NCI-H2196 (cell line): ENCODE measurements at regions not wholly inside any gene's neighbourhood (a gene's known extent, or its start where the extent isn't known, plus 50 kb on each side); places are given as distances from the start of the nearest gene placed in this dataset.

Experiments used
- DNase-seq: peaks from one replicate; lab custom pipeline; 2025; ENCODE audit not compliant: unreplicated experiment; lab: John Stamatoyannopoulos, UW

- DNase-seq = no peak
These were observed 284.5 kb downstream of the KCNRG start for GRCh38 chr13:50299546-50300249.

GRCh38 chr13:50303963-50304721 is 288.9 kb downstream of the KCNRG start:
- DNase-seq = no peak

- no peak for DNase-seq
These were observed 290.9 kb downstream of the KCNRG start for GRCh38 chr13:50306156-50306555.

- no peak for DNase-seq
These were observed 294.1 kb downstream of the KCNRG start for GRCh38 chr13:50309318-50309717.

- no peak for DNase-seq
These were observed 294.8 kb downstream of the KCNRG start for GRCh38 chr13:50309882-50310594.

GRCh38 chr13:50310734-50311133 is 295.5 kb downstream of the KCNRG start:
- no peak for DNase-seq

GRCh38 chr13:50318887-50319286 is 303.6 kb downstream of the KCNRG start:
- no peak for DNase-seq

GRCh38 chr13:50319635-50320255 is 304.5 kb downstream of the KCNRG start:
- DNase-seq = no peak

- peak; percentile 4 for DNase-seq
These were observed 305.1 kb downstream of the KCNRG start for GRCh38 chr13:50320271-50320862.

GRCh38 chr13:50322006-50322405 is 306.8 kb downstream of the KCNRG start:
- no peak for DNase-seq

- no peak for DNase-seq
These were observed 308.3 kb downstream of the KCNRG start for GRCh38 chr13:50323440-50324065.

- DNase-seq = no peak
These were observed 311.0 kb downstream of the KCNRG start for GRCh38 chr13:50326271-50326670.

- no peak for DNase-seq
These were observed 311.6 kb downstream of the KCNRG start for GRCh38 chr13:50326811-50327210.

GRCh38 chr13:50334115-50334778 is 319.0 kb downstream of the KCNRG start:
- no peak for DNase-seq

GRCh38 chr13:50334944-50335343 is 319.7 kb downstream of the KCNRG start:
- no peak for DNase-seq

GRCh38 chr13:50339271-50339670 is 324.0 kb downstream of the KCNRG start:
- DNase-seq = no peak

GRCh38 chr13:50340146-50340545 is 324.9 kb downstream of the KCNRG start:
- no peak for DNase-seq

- DNase-seq = no peak
These were observed 325.5 kb downstream of the KCNRG start for GRCh38 chr13:50340551-50341287.

- DNase-seq = no peak
These were observed 326.3 kb downstream of the KCNRG start for GRCh38 chr13:50341526-50341925.
